ENCODE measurements at regions not wholly inside any gene's neighbourhood (a gene's known extent, or its start where the extent isn't known, plus 50 kb on each side); places are given as distances from the start of the nearest gene placed in this dataset.

GRCh38 chr3:194279701-194280360 is 71.3 kb downstream of the CPN2 start:
- DNase-seq (ENCODE audit: low spot score) = no peak

GRCh38 chr3:194280777-194281176 is 70.4 kb downstream of the CPN2 start:
- DNase-seq (ENCODE audit: low spot score) = no peak

DNA sequence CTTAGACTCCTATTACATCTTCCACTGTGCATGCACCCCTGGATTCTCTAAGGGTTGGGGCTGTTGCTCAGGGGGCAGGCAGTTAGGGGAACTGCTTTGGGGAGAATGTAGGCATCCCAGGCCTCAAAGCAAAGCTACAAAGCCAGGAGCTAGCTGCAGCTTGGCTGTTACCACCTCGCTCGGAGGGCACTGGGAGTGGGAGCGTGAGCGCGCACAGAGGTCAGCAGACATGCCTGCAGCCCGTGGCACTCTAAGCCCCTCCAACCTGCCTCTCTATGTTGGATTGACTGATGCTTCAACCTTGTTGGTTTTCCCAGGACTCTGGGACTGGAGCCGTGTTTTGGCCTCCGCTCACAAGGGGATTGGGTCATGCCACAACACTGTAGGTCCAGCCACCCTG is 69.8 kb downstream of the CPN2 start:
- DNase-seq (ENCODE audit: low spot score) = no peak

DNA sequence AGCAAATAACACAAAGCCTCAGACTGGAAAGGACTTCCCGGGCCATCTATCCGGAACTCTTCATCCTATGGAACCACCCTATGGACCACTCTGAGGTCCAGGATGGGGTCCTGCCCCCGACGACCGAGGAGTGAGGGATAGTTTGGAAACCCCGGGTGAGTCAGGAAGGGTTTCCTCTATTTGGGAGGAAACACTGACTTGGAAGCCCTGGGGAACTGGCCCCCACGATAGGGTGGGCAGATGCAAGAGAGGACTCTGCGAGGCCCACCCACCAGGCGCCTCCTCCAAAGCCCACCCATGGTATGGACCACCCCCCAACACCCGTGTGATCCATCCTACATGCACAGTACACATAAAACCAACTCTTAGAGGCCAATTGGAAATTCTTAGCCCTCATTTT is 69.4 kb downstream of the CPN2 start:
- no peak for DNase-seq (ENCODE audit: low spot score)

DNA sequence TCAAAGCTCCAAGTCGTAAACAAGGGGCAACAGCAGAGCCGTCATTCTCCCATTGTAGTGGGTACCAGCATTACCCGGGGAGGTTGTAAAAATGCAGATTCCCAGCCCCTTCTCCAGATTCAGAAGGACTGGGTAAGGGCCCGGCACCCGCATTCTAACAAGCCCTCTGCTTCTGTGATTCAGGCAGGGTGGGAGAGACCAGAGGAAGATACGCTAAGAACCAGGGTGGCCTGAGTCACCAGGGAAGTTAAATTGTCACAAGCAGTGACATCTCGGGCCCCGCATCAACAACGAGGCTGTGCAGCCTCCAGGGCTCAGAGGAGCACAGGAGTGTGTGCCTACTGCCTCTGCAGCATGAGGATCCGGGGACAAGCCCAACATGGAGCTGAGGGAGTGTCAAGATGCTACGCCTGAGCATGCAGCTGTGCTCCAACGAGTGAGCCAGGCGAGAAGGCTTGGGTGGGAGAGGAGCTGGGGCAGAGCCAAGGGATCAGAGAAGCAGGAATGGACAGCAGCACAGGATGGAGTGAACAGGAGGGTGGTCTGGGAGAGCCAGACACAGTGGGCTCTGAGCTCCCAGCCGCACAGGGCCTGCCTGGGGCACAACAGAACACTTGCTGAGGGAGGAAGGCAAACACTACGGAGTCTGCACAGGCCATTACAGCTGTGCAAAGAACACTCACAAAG is 68.5 kb downstream of the CPN2 start:
- no peak for DNase-seq (ENCODE audit: low spot score)

GRCh38 chr3:194283221-194284006 is 67.7 kb downstream of the CPN2 start:
- no peak for DNase-seq (ENCODE audit: low spot score)

GRCh38 chr3:194284351-194284750 is 66.8 kb downstream of the CPN2 start:
- no peak for DNase-seq (ENCODE audit: low spot score)

GRCh38 chr3:194285024-194285849 is 65.9 kb downstream of the CPN2 start:
- DNase-seq (ENCODE audit: low spot score) = no peak

DNA sequence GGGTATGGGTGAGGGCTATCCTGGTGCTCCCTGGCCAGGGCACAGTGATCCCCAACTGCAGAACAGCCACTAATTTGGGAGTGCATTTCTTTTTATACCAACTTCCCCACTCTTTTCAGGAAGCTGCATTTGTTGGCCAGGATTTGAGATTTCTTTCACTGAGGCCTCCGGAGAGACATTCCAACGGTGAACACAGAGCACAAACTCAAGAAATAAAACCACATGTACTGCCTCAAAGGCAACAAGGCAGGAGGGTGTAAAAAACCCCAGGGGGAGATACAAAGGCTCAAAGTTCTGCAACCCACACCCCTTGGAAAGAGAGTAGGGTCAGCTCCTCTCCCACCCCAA is 65.3 kb downstream of the CPN2 start:
- DNase-seq (ENCODE audit: low spot score) = no peak

DNA sequence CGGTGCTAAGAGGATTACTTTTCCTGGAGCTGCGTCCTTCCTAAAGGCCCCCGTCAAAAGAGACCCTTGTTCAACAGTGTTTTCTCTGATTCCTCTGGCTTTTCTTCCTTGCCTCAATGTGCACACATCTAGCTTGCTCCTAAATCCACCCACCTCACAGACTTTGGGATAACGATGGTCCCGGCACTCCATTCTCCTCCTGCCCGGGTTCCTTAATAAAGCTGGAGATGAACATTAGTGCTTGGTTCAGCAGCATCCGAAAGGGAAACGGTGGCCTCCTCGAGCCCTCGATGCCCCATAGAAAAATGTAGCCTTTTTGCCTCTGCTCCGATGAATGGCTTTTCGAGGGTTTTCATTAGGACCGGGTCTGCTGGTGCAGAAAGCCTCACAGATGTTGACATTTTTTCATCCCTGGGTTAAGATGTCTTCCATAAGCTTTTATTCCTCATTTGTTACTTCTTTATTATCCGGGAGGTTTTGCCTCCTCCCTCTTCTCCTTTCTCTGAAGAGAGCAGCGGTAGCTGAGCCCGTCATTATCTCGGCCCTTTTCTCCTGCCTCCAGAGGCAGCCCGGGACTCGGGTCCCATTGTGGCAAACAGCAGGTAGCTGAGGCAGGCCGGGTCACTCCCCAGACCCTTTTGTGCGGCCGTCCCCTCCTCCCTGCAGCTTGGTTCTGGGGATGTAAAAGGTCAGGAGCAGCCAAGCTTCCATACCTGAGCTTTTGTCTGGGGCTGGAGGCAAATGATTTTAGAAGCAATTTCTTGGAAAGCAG is 64.6 kb downstream of the CPN2 start:
- DNase-seq (ENCODE audit: low spot score) = no peak

DNA sequence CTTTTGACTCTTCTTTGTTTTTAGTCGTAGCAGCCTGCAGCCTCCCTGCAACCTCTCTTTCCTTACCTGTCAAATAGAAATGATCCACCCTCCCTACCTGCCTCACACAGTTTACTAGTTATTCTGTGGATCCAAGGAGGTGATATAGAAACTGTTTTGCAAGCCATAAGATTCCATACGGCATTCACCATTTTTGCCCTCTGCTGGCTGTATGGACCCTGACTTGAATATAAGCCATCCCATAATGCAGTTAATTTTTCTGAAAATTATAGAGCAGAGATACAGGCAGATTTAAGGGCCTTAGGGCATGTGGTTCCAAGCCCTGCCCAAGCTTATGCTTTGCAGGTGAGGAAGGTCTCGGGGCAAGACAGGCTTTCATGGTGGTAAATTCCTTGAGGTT is 63.8 kb downstream of the CPN2 start:
- peak; percentile 49 for DNase-seq (ENCODE audit: low spot score)

- no peak for DNase-seq (ENCODE audit: low spot score)
Observed at GRCh38 chr3:194287977-194288706, 63.0 kb downstream of the CPN2 start.

Measured in HT-29 (cell line).